ENCODE measurements at regions not wholly inside any gene's neighbourhood (a gene's known extent, or its start where the extent isn't known, plus 50 kb on each side); places are given as distances from the start of the nearest gene placed in this dataset.
A peak's percentile ranks its signal among the peaks of the same experiment; 100 is the strongest.

DNA sequence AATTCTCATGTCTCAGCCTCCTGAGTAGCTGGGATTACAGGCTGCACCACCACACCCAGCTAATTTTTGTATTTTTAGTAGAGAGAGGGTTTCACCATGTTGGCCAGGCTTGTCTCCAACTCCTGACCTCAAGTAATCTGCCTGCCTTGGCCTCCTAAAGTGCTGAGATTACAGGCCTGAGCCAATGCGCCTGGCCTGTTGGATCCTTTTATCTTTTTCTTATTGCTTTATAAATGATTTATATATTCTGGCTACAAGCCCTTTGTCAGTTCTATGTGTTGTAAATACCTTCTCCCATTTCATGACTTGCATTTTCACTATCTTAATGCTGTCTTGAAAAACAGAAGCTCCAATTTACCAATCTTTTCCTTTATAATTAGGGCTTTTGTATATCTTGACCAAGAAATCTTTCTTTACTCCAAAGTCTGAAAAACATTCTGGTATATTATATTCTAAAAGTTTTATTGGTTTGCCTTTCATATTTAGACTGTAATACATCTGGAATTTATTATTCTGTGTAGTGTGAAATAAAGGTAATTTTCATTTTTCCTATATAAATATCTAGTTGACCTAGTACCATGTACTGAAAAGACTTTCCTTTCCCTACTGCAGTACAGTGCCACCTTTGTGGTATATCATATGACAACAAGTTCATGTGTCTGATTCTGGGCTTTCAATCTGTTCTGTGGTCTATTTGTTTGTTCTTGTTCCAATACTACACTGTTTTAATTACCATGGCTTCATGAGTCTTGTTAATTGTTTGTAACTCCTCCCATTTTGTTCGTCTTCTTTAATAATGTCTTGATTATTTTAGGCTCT, 52.9 kb upstream of the RNU6-1 start:
- DNase-seq (ENCODE audit: low read depth), result no peak

DNA sequence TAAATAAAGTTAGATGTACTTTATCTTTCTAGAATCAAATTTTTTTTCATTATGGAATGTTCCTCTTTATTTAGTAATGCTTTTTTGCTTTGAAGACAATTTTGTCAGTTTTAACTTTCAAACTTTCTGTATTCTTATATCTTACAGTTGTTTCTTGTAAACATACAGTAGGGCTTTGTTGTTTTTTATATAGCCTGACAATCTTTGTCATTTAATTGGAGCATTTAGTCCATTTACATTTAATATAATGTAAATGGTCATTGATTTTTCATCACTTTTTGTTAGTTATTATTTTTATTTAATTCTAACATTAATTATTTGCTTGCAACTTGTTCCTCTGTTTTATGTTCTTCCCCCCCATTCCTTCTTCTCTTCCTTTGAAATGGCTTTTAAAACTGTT, 55.4 kb upstream of the RNU6-1 start:
- no peak for DNase-seq (ENCODE audit: low read depth)

DNA sequence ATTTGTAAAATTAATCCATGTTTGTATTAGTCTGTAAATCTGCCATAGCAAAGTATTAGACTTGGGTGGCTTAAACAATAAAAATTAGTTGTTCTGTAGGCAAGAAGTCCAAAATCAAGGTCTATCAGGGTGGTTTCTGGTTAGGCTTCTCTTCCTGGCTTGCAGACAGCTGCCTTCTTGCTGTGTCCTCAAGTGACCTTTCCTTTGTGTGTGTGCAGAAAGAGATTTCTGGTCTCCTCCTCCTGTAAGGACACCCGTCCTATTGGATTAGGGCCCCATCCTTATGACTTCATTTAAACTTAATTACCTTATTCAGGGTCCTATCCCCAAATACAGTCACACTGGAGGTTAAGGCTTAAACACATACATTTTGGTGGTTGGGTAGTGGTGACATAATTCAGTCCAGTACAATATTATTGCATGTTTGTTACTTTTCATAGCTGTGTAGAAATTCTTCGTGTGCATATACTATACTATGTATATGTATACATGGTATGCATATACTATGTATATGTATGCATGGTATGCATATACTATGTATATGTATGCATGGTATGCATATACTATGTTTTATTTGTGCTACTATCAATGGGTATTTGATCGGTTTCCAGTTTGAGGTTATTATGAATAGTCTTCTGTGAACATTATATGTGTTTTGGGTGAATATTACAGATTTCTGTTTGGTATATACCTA, 57.9 kb upstream of the RNU6-1 start:
- no peak for DNase-seq (ENCODE audit: low read depth)

DNA sequence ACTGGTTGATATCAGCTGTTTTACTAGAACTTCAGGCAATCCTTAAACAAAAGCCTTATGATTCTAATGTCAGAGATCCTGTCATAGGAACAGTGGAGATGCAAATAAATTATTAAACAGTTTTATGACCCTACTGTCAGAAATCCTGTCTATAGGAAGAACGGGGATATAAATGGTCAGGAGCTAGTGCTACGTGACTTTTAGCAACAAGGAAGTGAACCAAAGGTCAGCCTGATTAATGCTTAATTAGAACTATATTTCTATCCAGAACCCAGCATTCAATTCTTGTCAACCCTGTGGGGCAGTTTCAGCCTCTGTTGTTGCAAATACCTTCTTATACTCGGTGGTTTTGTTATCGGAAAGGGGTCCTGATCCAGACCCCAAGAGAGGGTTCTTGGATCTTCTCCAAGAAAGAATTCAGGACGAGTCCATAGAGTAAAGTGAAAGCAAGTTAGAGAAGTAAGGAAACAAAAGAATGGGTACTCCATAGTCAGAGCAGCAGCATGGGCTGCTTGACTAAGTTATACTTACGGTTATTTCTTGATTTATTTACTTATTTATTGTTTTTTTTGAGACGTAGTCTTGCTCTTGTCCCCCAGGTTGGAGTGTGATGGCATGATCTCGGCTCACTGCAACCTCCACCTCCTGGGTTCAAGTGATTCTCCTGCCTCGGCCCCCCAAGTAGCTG, 59.9 kb upstream of the RNU6-1 start:
- no peak for DNase-seq (ENCODE audit: low read depth)

DNA sequence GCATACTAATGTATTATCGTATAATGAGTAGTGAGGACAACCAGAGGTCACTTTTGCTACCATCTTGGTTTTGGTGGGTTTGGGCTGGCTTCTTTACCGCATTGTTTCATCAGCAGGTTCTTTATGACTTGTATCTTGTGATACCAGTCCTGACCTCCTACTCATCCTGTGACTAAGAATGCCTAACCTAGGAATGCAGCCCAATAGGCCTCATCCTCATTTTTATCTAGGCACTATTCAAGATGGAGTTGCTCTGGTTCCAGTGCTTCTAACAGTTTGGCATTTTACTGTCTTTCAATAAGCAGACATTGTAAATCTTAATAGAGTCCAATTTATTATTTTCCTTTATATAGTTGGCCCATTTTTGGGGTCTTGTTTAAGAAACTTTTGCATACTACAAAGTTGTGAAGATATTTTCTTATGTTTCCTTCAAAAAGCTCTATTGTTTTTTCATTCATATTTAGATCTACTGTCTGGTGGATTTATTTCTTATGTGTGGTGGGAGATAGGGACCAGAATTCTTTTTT, 60.8 kb upstream of the RNU6-1 start:
- peak; percentile 30 for DNase-seq (ENCODE audit: low read depth)

DNA sequence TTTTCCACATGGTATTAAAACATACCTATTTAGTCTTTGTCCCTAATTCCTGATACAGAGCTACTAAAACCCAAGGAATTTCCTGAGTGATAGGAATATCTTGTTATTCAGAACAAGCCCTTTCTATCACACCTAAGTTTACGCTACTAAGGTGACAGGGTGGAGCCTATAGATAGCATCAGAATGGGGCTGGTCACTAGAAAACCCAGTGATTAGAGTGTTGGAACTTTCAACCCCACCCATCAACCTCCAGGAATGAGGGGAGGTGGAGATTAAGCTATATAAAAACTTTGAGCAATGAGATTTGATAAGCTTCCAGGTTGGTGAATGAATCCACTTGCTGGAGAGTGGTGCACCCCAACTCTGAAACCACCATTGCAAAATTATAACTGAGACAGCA, 62.1 kb upstream of the RNU6-1 start:
- DNase-seq (ENCODE audit: low read depth), result no peak

DNA sequence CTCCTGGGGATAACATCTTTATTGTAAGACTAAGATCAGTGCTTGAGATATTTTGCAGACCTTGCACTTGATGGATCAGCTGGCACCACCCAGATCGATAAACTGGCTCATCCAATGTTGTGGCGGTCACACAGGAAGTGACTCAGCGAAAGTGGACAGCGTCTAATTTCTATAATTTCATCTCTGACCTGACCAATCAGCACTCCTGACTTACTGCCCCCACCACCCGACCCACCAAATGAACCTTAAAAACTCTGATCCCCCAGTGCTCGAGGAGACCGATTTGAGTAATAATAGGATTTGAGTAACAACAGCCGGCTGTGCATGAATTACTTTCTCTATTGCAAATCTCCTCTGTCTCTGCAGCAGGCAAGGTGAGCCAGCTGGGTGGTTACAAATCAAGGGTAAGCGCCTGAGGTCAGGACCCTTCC, 62.7 kb upstream of the RNU6-1 start:
- DNase-seq (ENCODE audit: low read depth), result no peak

DNA sequence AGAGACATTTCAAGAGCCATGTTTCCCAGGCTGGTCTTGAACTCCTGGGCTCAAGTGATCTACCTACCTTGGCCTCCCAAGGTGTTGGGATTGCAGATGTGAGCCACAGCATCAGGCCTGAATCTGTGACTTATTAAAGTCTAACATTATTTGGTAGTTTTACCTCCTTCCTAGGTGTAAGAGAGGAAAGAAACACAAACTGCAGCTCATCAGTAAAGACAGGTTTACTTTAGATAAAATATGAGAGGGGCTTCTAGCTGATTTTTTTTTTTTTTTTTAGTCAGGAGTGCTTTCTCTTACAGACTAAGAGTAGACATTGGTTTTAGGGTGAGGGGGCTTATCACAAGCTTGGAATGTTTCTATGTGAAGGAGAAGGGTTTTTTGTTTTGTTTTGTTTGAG, 63.9 kb upstream of the RNU6-1 start:
- no peak for DNase-seq (ENCODE audit: low read depth)

DNA sequence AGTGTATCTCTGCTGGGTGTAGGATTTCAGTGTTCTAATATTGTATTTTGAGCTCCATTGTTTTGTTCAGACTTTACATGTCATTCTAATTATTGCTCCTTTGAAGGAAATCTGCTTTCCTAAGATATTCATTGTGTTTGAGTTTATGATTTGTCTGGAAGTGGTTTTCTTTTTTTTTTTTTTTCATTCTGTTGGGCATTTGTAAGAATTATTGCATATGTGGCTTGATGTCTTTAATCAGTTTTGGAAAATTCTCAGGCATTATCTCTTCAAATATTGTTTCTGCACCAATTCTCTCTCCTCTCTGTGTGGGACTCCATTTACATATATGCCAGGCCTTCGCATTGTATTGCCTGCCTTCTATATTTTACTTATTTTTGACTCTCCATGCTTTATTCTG, 65.8 kb upstream of the RNU6-1 start:
- no peak for DNase-seq (ENCODE audit: low read depth)

DNA sequence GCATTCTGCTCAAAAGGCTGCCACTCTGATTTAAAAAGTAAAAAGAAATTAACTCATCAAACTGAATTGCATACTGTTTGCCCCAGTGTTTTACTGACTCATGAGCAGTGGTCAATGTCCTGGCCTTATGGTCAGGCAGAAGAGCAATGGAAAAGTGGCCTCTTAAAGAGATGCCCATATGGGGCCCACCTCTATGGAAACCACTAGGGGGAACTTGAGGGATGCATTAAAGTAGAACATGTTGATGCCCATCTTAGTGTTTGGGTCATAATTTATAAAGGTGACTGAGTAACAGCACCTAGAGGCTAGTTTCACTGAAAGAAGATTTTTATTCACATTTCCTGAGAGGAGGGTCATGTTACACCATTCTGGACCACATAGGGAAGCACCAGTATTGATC, 66.5 kb upstream of the RNU6-1 start:
- DNase-seq (ENCODE audit: low read depth), result peak; percentile 45

DNA sequence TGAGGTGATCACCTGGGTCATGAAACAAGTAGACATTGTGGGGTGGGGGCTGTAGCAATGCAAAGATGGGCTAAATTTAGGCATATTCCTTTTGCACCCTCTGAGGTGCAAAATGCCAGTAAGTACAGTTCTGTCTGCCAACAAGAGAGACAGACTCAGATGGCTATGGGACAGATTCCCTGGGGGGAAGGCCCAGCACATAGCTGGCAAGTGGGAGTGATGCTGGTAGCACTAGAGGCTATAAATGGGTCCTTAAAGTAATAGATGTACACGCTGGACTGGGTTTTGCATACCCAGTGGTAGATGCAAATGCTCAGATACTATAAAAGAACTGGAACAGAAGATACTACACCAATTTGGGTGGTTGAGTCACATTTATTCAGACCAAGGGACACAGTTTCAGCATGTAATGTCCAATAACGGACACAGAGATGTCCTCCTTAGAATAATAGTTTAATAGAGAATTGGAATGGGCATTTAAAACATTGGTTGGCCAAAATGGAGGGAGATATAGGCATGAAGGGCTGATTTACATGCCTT, 67.4 kb upstream of the RNU6-1 start:
- DNase-seq (ENCODE audit: low read depth), result no peak

DNA sequence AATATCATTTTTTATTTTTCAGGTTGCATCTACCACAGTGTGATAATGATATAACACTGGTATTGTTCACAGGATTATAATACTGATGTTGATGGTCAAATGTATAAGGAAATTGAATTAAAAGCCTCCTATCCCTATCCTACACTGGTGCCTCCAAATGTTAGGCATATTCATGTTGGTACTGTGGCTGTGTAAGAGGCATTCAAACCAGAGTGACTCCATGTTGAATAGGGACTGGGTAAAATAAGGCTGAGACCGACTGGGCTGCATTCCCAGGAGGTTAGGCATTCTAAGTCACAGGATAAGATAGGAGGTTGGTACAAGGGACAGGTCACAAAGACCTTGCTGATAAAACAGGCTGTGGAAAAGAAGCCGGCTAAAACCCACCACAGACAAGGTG, 68.9 kb upstream of the RNU6-1 start:
- DNase-seq (ENCODE audit: low read depth), result no peak

DNA sequence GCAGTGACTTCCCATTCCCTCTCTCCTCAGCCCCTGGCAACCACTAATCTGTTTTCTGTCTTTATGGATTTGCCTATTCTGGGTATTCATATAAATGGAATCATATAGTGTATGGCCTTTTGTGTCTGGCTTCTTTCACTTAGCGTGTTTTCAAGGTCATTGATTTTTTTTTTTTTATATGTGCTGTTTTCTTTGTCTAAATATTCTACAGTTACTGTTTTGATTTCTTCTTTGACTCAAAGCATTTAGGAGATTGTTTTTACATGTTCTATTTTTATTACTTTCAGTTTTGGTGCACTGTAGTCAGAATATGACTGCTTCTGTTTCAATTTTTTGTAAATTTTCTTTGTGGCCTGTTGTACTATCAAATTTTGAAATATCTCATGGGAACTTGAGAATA, 71.9 kb upstream of the RNU6-1 start:
- DNase-seq (ENCODE audit: low read depth), result no peak

DNA sequence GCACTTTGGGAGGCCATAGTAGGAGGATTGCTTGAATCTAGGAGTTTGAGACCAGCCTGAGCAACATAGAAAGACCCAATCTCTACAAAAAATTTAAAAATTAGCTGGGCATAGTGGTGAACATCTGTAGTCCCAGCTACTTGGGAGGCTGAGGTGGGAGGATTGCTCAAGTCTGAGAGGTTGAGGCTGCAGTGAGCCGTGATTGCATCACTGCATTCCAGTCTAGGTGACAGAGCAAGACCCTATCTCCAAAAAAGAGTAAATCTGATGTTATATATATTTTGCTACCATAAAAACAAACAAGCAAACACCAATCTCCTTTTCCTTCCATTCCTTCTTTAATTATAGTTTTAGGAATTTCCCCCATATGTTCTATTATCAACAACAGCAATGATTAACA, 74.2 kb upstream of the RNU6-1 start:
- no peak for DNase-seq (ENCODE audit: low read depth)

DNA sequence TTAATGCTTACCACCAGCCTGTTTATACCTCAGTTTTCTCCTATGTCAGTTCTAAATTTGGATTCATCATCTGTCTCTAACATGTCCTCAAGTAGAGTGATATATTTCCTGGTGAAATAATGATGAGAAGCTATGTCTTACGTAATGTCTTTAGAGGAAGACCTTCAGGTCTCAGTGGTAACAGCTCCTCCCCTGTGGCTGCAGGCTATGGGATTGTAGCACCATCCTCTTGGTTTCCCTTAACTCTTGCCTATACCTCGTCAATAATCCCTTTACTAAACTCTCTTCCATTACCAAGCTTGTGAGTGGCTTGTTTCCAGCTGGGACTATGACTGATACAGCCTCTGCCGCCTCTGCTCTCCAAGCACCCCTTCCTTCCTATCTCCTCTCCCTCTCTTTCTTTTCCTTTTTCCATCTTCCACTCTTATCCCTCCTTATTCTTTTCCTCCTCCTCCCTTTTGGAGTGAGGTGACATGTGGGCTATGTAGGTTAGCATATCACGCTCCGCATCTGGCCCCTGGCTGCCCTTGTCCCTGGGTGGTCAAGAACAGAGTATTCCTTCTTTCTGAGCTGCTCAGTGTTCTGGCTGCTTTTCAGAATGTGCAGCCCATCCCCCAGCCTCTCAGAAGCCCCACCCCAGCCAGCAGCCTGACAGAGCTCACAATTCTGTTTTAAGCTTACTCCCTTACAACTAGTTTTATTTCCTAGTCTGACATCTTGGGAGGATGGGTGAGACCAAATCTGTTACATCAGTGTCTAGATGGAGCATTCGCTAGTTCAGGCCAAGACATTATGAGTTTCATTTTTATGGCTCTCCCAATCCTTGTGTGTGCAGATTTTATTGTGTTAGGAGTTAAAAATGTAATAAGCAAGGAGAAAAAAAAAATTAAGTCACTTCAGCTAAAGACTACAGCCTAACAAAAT, 75.0 kb upstream of the RNU6-1 start:
- no peak for DNase-seq (ENCODE audit: low read depth)

DNA sequence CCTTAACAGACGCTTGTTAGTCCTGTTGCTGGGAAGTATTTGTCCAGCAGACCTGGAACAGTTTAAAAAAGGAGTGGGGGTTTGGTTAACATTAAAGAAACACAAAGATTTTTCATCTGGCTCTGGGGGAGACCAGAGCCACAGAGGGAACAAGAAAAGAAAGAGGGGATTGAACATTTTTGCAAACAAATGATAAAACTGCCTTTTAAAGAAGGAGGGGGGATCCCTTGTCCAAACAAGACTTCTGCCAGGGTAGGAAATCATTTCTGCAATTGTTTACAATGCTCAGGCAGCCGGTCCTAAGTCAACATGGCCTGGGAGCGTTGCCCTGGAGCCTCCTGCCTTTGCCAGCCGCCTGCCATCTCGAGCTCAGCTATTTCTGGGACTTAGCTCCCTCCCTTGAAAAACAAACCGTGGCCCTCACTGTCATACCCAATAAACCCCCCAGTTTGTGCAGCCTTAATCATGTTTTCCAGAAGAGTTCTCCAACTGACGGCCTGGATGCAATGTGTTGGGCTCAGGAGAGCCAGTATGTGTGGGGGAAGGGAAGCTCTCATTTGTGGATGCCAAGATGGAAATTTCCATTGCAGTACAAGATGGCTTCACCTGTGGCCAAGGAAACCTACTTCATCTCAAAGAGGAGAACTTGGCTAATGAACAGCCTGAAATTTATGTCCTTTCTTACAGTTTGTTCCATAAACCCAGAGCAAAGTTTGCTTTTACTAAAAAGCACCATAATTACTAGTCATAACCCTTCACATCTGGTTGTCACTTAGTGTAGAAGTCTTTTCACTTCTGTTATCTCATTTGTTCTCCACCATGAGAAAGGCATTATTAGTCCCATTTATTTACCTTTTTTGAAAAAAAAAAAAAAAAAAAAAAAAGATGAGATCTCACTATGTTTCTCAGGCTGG, 75.9 kb upstream of the RNU6-1 start:
- no peak for DNase-seq (ENCODE audit: low read depth)

DNA sequence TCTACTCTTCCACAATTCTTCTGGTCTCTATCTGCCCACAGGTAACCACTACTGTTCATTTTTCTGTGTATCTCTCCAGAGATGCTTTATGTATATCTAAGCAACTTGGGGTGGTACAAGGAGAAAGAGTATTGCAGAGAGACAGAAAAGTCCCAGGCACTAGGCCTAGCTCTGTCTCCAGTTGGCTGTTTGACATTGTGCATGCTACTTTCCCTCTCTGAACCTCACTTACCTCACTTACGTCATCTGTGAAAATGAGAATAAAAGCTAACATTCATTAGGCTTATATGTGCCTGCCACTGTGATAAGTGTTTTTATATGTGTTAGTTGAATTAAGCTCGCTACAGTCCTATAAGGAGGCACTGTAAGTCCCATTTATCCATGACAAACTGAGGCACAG, 76.7 kb upstream of the RNU6-1 start:
- no peak for DNase-seq (ENCODE audit: low read depth)

DNA sequence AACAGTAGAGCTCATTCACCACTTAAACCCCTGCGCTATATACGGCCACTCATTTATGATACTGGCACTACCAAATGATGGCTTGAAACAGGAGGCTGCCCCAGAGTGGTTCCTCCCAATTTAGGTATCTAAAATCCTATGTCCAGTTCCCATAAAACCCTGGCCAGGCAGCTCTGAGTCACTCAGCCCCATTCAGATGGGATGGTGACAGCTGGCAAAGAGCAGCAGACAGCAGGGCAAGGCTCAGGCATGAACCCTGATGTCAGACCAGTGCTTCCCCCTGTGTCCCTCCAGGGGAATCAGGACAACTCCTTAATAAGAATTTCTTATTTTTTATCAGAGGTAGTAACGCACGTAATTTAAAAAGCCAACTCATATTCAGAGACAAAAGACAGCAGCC, 77.2 kb upstream of the RNU6-1 start:
- no peak for DNase-seq (ENCODE audit: low read depth)

DNA sequence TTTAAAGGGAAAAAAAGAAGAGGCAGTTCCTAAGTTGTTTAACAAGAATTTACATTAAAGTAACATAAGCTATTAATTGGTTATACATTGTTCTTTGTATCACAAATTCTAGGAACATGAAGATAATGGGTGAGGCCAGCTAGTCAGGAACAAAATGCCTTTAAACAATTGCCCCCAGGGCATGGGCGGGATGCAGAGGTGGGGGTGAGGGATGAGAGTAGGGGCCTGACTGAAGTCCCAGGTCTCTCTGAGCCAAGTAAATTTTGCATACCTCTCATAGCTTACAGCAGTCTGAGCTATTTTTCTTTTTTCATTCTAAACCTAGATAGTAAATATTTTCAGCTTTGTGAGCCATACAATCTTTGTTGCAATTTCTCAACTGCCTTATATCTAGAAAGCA, 77.8 kb upstream of the RNU6-1 start:
- no peak for DNase-seq (ENCODE audit: low read depth)

DNA sequence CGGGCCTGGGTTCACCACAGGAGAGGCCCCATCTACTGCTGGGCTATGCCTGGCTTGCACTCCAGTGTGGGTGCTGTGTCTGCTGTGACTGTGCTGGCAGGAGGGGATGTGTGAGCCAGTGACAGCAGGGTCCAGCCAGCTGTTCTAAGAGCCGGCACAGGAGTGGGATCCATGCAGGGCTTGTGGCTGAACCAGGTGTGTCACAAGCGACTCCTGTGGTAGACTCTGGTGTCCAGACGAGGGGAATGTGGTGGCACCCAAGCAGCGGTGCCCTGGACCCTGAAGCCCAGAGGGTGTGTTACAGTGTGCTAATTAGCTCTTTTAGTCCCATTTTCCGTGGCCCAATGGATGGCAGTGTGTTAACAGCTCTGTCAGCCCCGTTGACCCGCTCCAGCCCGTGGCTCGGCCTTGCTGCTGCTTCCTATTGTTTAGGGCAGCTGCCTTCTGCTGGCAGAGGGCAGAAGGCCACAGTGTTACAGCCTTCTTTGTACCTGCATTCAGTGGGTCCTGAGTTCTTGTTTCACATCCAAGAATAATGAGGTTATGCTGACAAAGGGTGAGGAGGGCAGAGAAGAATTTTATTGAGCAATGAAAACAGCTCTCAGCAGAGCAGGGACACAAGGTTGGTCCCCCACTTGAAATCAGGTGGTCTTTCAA, 78.5 kb upstream of the RNU6-1 start:
- no peak for DNase-seq (ENCODE audit: low read depth)

Measured in ELR (cell line).